Endothelial cell of umbilical vein (primary cell): ENCODE measurements at regions not wholly inside any gene's neighbourhood (a gene's known extent, or its start where the extent isn't known, plus 50 kb on each side); places are given as distances from the start of the nearest gene placed in this dataset.

Source experiments
- BruUV-seq: library from RNA; stranded (reverse); fragments of 400-500 nt; replicated peaks from 2 replicates; lab custom pipeline; 2021; lab: Mats Ljungman, UMichigan
- CTCF ChIA-PET: fragments of 300-600, 350-600 bp; sonication (Branson Sonifier 250); formaldehyde crosslinking; loops from one replicate; lab custom pipeline; 2021; ENCODE audit warnings: antibody characterized with exemption, inconsistent platforms; lab: Charles Lee
- POLR2A ChIA-PET: fragments of 300-600, 350-600 bp; sonication (Branson Sonifier 250); formaldehyde crosslinking; loops from one replicate; lab custom pipeline; 2021; ENCODE audit warnings: antibody characterized with exemption, inconsistent platforms; lab: Charles Lee
- DNase-seq: peaks from one replicate; pipeline ENCODE4 v3.0.0-alpha.2; 2011; ENCODE audit warnings: low read depth, low spot score
- FAIRE-seq: peaks from 2 replicates; lab custom pipeline; 2011; peaks lifted over from hg19 to GRCh38; lab: Jason Lieb, UNC
- H2AFZ ChIP-seq: 2 replicates; pipeline ENCODE4 v1.6.0; 2012; ENCODE audit warnings: low read depth, low read length, control low read depth, inconsistent platforms
- H3K27ac ChIP-seq: 2 replicates; pipeline ENCODE4 v1.5.1; 2011; ENCODE audit warnings: low read depth, mild to moderate bottlenecking, control low read depth, low read length, moderate library complexity; ENCODE audit not compliant: insufficient read depth
- H3K27me3 ChIP-seq, 2 experiments: 2 replicates each; pipeline versions ENCODE4 v1.6.0 to v1.6.1; 2011; ENCODE audit warnings: low read length in 2 of 2, mixed read lengths in 1 of 2; ENCODE audit not compliant: control insufficient read depth in 2 of 2, insufficient read depth in 2 of 2
- H3K36me3 ChIP-seq, 2 experiments: 2 replicates in 1 of 2; 3 replicates in 1 of 2; pipeline ENCODE4 v1.5.1; 2011; ENCODE audit warnings: low read length in 2 of 2, mild to moderate bottlenecking in 1 of 2, moderate library complexity in 1 of 2; ENCODE audit not compliant: control insufficient read depth in 2 of 2, insufficient read depth in 2 of 2; ENCODE audit errors: extremely low read depth in 1 of 2
- H3K4me1 ChIP-seq: 3 replicates; pipeline ENCODE4 v1.5.1; 2011; ENCODE audit warnings: mild to moderate bottlenecking, low read length; ENCODE audit not compliant: control insufficient read depth, insufficient read depth; ENCODE audit errors: extremely low read depth
- H3K4me2 ChIP-seq: 2 replicates; pipeline ENCODE4 v1.6.1; 2011; ENCODE audit warnings: low read length, control low read depth, mixed read lengths; ENCODE audit not compliant: insufficient read depth
- H3K4me3 ChIP-seq, 3 experiments: fragments of 200-600 bp in 1 of 3; sonication (generic), shearing (Covaris generic) in 1 of 3; replicated peaks in 1 of 3; 2 replicates each; pipeline ENCODE4 v1.5.1; 2011 to 2016; ENCODE audit warnings: control low read depth in 3 of 3, low read length in 3 of 3, mild to moderate bottlenecking in 2 of 3, inconsistent platforms in 1 of 3, low read depth in 1 of 3, moderate library complexity in 1 of 3; ENCODE audit not compliant: insufficient read depth in 1 of 3
- H3K79me2 ChIP-seq: 2 replicates; pipeline ENCODE4 v1.6.0; 2012; ENCODE audit warnings: low read length, inconsistent platforms; ENCODE audit not compliant: control insufficient read depth, insufficient read depth
- H3K9ac ChIP-seq: replicated peaks from 2 replicates; pipeline ENCODE3; 2011; ENCODE audit warnings: low read length, control low read depth; ENCODE audit not compliant: insufficient read depth; ENCODE audit errors: extremely low read depth
- H3K9me1 ChIP-seq: replicated peaks from 3 replicates; pipeline ENCODE4 v1.6.0; 2011; ENCODE audit warnings: mild to moderate bottlenecking, low read length; ENCODE audit not compliant: control insufficient read depth, insufficient read depth; ENCODE audit errors: extremely low read depth
- H3K9me3 ChIP-seq: replicated peaks from 2 replicates; pipeline ENCODE4 v1.5.1; 2012; ENCODE audit warnings: low read length, inconsistent platforms; ENCODE audit not compliant: control insufficient read depth, insufficient read depth
- H4K20me1 ChIP-seq: replicated peaks from 2 replicates; pipeline ENCODE3; 2011; ENCODE audit warnings: mild to moderate bottlenecking, low read length; ENCODE audit not compliant: control insufficient read depth, insufficient read depth; ENCODE audit errors: extremely low read depth
- EZH2 ChIP-seq: IDR thresholded peaks from 2 replicates; pipeline ENCODE4 v1.6.1; 2012; ENCODE audit warnings: borderline replicate concordance, low read depth, mild to moderate bottlenecking, moderate library complexity, low read length, inconsistent platforms; ENCODE audit not compliant: severe bottlenecking
- FOS ChIP-seq: IDR thresholded peaks from 2 replicates; pipeline ENCODE4 v1.6.1; 2011; ENCODE audit warnings: mild to moderate bottlenecking, low read length, moderate library complexity, borderline replicate concordance; ENCODE audit not compliant: insufficient read depth
- GATA2 ChIP-seq: IDR thresholded peaks from 2 replicates; pipeline ENCODE4 v1.7.0; 2011; ENCODE audit warnings: low read depth, mild to moderate bottlenecking, moderate library complexity, mixed read lengths, low read length; ENCODE audit not compliant: insufficient read length, insufficient read depth
- JUN ChIP-seq: IDR thresholded peaks from 2 replicates; pipeline ENCODE4 v1.6.1; 2011; ENCODE audit warnings: borderline replicate concordance, low read depth; ENCODE audit not compliant: insufficient read length, insufficient read depth
- MYC ChIP-seq: IDR thresholded peaks from one replicate; pipeline ENCODE4 v1.6.1; 2011; ENCODE audit warnings: mild to moderate bottlenecking, low read depth, low read length
- POLR2A ChIP-seq: IDR thresholded peaks from 2 replicates; pipeline ENCODE4 v1.6.1; 2012; ENCODE audit warnings: low read depth, mild to moderate bottlenecking, control low read depth, low read length
- POLR2AphosphoS5 ChIP-seq: IDR thresholded peaks from 2 replicates; pipeline ENCODE4 v1.6.1; 2012; ENCODE audit warnings: low read depth, mild to moderate bottlenecking, control low read depth, low read length, moderate library complexity; ENCODE audit not compliant: insufficient read depth
- dilution Hi-C: fragments of 300-500 bp; cut with MboI; formaldehyde crosslinking; loops from one replicate; pipeline ENCODE4 v1.15.0; 2019; ENCODE audit warnings: low sequenced_read_pairs; ENCODE audit not compliant: extremely low pct_ligation_motif_present
- intact Hi-C: fragments of 100-400 bp; cut with micrococcal nuclease; formaldehyde crosslinking; loops from one replicate; pipeline ENCODE4 v1.10.0; 2022
- TF ChIP-seq, protein P1 (sequence below): IDR thresholded peaks from 2 replicates; pipeline ENCODE4 v1.6.1; 2011; ENCODE audit not compliant: insufficient read depth, insufficient read length
- TF ChIP-seq, protein P2 (sequence below), 2 donors: IDR thresholded peaks; 1 replicate in 1 of 2; 2 replicates in 1 of 2; pipeline ENCODE4 v1.5.1; 2011; ENCODE audit warnings: low read length in 2 of 2, mild to moderate bottlenecking in 2 of 2, moderate library complexity in 2 of 2, control low read depth in 1 of 2, inconsistent platforms in 1 of 2, low read depth in 1 of 2; ENCODE audit not compliant: insufficient read depth in 1 of 2; ENCODE audit errors: extremely low read depth in 1 of 2

DNA sequence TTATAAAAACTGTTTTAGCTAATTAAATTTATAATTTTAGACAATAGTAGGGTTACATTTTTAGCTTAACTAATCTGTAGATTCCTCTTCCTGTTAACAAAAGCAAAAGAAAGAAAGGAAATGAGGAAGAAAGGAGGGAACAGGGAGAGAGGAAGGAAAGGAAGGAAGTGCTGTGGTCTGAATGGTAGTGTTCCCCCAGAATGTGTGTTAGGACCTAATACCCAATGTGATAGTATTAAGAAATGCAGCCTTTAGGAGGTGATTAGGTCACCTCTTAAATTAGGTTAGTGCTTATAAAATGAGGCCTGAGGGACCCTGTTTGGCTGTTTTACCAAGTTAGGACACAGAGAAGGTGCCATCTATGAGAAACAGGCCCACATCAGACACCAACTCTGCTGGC, 136.9 kb upstream of the SAMSN1 start:
- Histone ChIP-seq H3K27me3 (no peaks in the 10 kb centered on the region), H3K4me2 (no peak overlapping the region), H3K79me2 (no peaks in the 10 kb centered on the region), H4K20me1 (no peaks in the 10 kb centered on the region), H3K4me3 (no peak overlapping the region), H3K9me3 (no peaks in the 10 kb centered on the region), H2AFZ (peak overlapping the region; percentile 85), H3K36me3 (no peaks in the 10 kb centered on the region), H3K4me1 (peaks cover 10% of the 10 kb centered on the region), H3K9ac (no peak overlapping the region), H3K9me1 (no peaks in the 10 kb centered on the region), H3K27ac (no peak overlapping the region)
- intact Hi-C loops: no loop called here
- peak; percentile 28 for FAIRE-seq
- BruUV-seq: no TSS peak
- POLR2A ChIA-PET: no interaction called here
- peak; percentile 5 for DNase-seq
- CTCF ChIA-PET: no interaction called here
- TF ChIP-seq, protein P1, sequence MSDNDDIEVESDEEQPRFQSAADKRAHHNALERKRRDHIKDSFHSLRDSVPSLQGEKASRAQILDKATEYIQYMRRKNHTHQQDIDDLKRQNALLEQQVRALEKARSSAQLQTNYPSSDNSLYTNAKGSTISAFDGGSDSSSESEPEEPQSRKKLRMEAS: no peak
- TF ChIP-seq MYC: no peak
- TF ChIP-seq, protein P2, sequence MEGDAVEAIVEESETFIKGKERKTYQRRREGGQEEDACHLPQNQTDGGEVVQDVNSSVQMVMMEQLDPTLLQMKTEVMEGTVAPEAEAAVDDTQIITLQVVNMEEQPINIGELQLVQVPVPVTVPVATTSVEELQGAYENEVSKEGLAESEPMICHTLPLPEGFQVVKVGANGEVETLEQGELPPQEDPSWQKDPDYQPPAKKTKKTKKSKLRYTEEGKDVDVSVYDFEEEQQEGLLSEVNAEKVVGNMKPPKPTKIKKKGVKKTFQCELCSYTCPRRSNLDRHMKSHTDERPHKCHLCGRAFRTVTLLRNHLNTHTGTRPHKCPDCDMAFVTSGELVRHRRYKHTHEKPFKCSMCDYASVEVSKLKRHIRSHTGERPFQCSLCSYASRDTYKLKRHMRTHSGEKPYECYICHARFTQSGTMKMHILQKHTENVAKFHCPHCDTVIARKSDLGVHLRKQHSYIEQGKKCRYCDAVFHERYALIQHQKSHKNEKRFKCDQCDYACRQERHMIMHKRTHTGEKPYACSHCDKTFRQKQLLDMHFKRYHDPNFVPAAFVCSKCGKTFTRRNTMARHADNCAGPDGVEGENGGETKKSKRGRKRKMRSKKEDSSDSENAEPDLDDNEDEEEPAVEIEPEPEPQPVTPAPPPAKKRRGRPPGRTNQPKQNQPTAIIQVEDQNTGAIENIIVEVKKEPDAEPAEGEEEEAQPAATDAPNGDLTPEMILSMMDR (IDR thresholded peaks at IDR 0.05; ENCODE audit: extremely low read depth in 1 of 2, insufficient read depth in 1 of 2, low read depth in 1 of 2, low read length in 2 of 2): no peak
- TF ChIP-seq POLR2A: no peak
- no peak for TF ChIP-seq EZH2
- TF ChIP-seq GATA2: no peak
- no peak for TF ChIP-seq FOS
- no peak for TF ChIP-seq POLR2AphosphoS5
- TF ChIP-seq JUN: no peak
- dilution Hi-C loops: no loop called here
